Liver (tissue), 8 donors: ENCODE measurements at regions not wholly inside any gene's neighbourhood (a gene's known extent, or its start where the extent isn't known, plus 50 kb on each side); places are given as distances from the start of the nearest gene placed in this dataset.

Experiments used
- DNase-seq: peaks from one replicate; pipeline ENCODE4 v3.0.0-alpha.2; 2017; ENCODE audit warnings: low spot score
- H3K27ac ChIP-seq, 2 donors: one replicate each; pipeline ENCODE4 v1.7.0; 2013; ENCODE audit warnings: inconsistent platforms in 2 of 2, low read length in 2 of 2, control low read depth in 1 of 2, low read depth in 1 of 2, mild to moderate bottlenecking in 1 of 2
- H3K27me3 ChIP-seq, 4 donors: one replicate each; pipeline versions ENCODE4 v1.6.1 to v1.7.0; 2013; ENCODE audit warnings: low read length in 3 of 4, inconsistent platforms in 1 of 4, mild to moderate bottlenecking in 1 of 4, moderate library complexity in 1 of 4; ENCODE audit not compliant: control insufficient read depth in 4 of 4, insufficient read depth in 4 of 4
- H3K36me3 ChIP-seq, 4 donors: one replicate each; pipeline versions ENCODE4 v1.6.1 to v1.7.0; 2013; ENCODE audit warnings: low read length in 3 of 4, mild to moderate bottlenecking in 3 of 4, low read depth in 1 of 4, moderate library complexity in 1 of 4; ENCODE audit not compliant: control insufficient read depth in 4 of 4, insufficient read depth in 3 of 4
- H3K4me1 ChIP-seq, 4 donors: one replicate each; pipeline versions ENCODE4 v1.6.1 to v1.7.0; 2013; ENCODE audit warnings: low read length in 3 of 4, mild to moderate bottlenecking in 3 of 4, moderate library complexity in 1 of 4; ENCODE audit not compliant: control insufficient read depth in 4 of 4, insufficient read depth in 4 of 4
- H3K4me3 ChIP-seq, 3 donors: one replicate each; pipeline versions ENCODE4 v1.6.1 to v1.7.0; 2013; ENCODE audit warnings: low read length in 3 of 3, control low read depth in 1 of 3, low read depth in 1 of 3, mild to moderate bottlenecking in 1 of 3
- H3K9ac ChIP-seq, 2 donors: one replicate each; pipeline ENCODE4 v1.7.0; 2013; ENCODE audit warnings: low read length in 2 of 2, mild to moderate bottlenecking in 2 of 2, moderate library complexity in 2 of 2, control low read depth in 1 of 2, low read depth in 1 of 2
- H3K9me3 ChIP-seq, 4 donors: one replicate each; pipeline versions ENCODE4 v1.6.1 to v1.7.0; 2013; ENCODE audit warnings: low read length in 3 of 4; ENCODE audit not compliant: control insufficient read depth in 4 of 4
- EGR1 ChIP-seq, 2 donors: IDR thresholded peaks; 2 replicates each; pipeline ENCODE4 v1.6.1; 2016 to 2018; ENCODE audit warnings: antibody characterized with exemption in 2 of 2, low read depth in 2 of 2
- FOXA1 ChIP-seq: IDR thresholded peaks from 2 replicates; pipeline ENCODE4 v1.6.1; 2016; ENCODE audit warnings: antibody characterized with exemption
- FOXA2 ChIP-seq: IDR thresholded peaks from 2 replicates; pipeline ENCODE4 v1.6.1; 2016; ENCODE audit warnings: antibody characterized with exemption
- GABPA ChIP-seq, 2 donors: IDR thresholded peaks in 1 of 2; conservative IDR thresholded peaks in 1 of 2; 2 replicates each; pipeline ENCODE4 v1.6.1; 2016; ENCODE audit warnings: antibody characterized with exemption in 2 of 2, mild to moderate bottlenecking in 1 of 2, moderate library complexity in 1 of 2
- HNF4A ChIP-seq, 2 donors: conservative IDR thresholded peaks; 2 replicates each; pipeline ENCODE4 v1.6.1; 2016; ENCODE audit warnings: antibody characterized with exemption in 2 of 2, mild to moderate bottlenecking in 2 of 2
- HNF4G ChIP-seq: IDR thresholded peaks from 2 replicates; pipeline ENCODE4 v1.6.1; 2016; ENCODE audit warnings: antibody characterized with exemption
- JUND ChIP-seq, 2 donors: IDR thresholded peaks; 2 replicates each; pipeline ENCODE4 v1.6.1; 2016; ENCODE audit warnings: antibody characterized with exemption in 2 of 2
- NR2F2 ChIP-seq: IDR thresholded peaks from 2 replicates; pipeline ENCODE4 v1.6.1; 2016; ENCODE audit warnings: antibody characterized with exemption
- RAD21 ChIP-seq, 2 donors: IDR thresholded peaks; 2 replicates each; pipeline ENCODE4 v1.6.1; 2016; ENCODE audit warnings: antibody characterized with exemption in 2 of 2, mild to moderate bottlenecking in 2 of 2
- RXRA ChIP-seq, 2 donors: IDR thresholded peaks; 2 replicates each; pipeline ENCODE4 v1.6.1; 2017 to 2018; ENCODE audit warnings: antibody characterized with exemption in 2 of 2, mild to moderate bottlenecking in 1 of 2
- SP1 ChIP-seq: IDR thresholded peaks from 2 replicates; pipeline ENCODE4 v1.6.1; 2018; ENCODE audit warnings: antibody characterized with exemption, mild to moderate bottlenecking
- TAF1 ChIP-seq: conservative IDR thresholded peaks from 2 replicates; pipeline ENCODE4 v1.6.1; 2016; ENCODE audit warnings: antibody characterized with exemption, mild to moderate bottlenecking
- YY1 ChIP-seq: IDR thresholded peaks from 2 replicates; pipeline ENCODE4 v1.6.1; 2016; ENCODE audit warnings: antibody characterized with exemption, mild to moderate bottlenecking
- WGBS: extraction: QIAGEN DNeasy Blood & Tissue Kit; methylation state at CpG from one replicate; pipeline ENCODE4 v1.1.7; 2013; 5-methylcytosine and 5-hydroxymethylcytosine counted together
- TF ChIP-seq, protein P1 (sequence below): IDR thresholded peaks from 2 replicates; pipeline ENCODE4 v1.6.1; 2016; ENCODE audit warnings: antibody characterized with exemption
- TF ChIP-seq, protein P2 (sequence below): IDR thresholded peaks from 2 replicates; pipeline ENCODE4 v1.6.1; 2016; ENCODE audit warnings: antibody characterized with exemption
- TF ChIP-seq, protein P3 (sequence below): IDR thresholded peaks from 2 replicates; pipeline ENCODE4 v1.6.1; 2016; ENCODE audit warnings: antibody characterized with exemption
- TF ChIP-seq, protein P4 (sequence below): IDR thresholded peaks from 2 replicates; pipeline ENCODE4 v1.6.1; 2016; ENCODE audit warnings: antibody characterized with exemption, mild to moderate bottlenecking
- TF ChIP-seq, protein P5 (sequence below): fragments of 150-350 bp; IDR thresholded peaks from 2 replicates; pipeline ENCODE4 v1.5.1; 2017; ENCODE audit warnings: improper control_type of control experiment, low read depth, low read length; ENCODE audit not compliant: missing input control
- donor health status: healthy.
- donor health status: healthy.
- donor health status: healthy.
- donor health status: healthy.
- donor health status: healthy.

DNA sequence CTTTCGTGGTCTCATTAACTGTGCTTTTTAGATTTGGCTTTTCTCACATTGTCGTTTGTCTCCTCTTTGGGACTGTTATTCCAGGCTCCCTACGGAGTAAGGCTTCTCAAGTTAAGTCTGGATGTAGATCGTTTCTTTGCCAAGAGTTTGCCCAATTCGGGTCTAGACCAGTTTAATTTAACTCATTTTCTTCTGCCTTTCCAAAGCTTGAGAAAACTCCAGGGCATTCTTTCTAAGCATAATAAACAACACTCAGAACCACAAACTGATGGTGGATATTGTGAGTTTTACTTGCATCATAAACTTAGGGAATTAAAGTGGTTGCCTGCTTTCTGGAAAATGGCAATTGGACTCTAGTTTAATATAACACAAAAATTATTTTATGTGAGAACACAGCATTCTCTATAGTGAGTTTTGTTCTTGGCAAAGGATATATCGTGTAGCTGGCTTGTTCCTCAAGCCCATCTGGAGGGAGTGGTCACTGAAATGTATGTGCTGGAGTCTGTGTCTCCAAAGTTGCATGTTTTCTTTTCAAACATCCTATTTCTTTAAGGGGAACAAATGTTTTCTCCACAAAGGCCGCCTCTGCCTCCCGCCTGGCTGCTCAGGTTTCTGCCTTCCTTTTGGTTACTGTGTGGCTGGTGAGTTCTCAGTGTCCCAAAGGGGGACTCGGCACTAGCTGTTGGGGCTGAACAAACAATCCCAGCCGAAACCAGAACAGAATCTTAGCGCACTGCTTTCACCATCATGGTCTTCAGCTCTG, 211.3 kb upstream of the FBN2 start:
- no peak overlapping the region for H3K9ac ChIP-seq
- no peak overlapping the region for H3K4me3 ChIP-seq
- TF ChIP-seq, protein P1, sequence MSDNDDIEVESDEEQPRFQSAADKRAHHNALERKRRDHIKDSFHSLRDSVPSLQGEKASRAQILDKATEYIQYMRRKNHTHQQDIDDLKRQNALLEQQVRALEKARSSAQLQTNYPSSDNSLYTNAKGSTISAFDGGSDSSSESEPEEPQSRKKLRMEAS: no peak
- TF ChIP-seq, protein P2, sequence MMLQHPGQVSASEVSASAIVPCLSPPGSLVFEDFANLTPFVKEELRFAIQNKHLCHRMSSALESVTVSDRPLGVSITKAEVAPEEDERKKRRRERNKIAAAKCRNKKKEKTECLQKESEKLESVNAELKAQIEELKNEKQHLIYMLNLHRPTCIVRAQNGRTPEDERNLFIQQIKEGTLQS: no peak
- TF ChIP-seq JUND (IDR thresholded peaks at IDR 0.05) (no peak), SP1 (no peak), YY1 (no peak), GABPA (IDR thresholded peaks at IDR 0.05 in 1 of 2, conservative IDR thresholded peaks at IDR 0.05 in 1 of 2) (no peak), HNF4G (no peak), FOXA1 (no peak), HNF4A (conservative IDR thresholded peaks at IDR 0.05) (no peak), FOXA2 (no peak), EGR1 (IDR thresholded peaks at IDR 0.05; ENCODE audit: low read depth in 2 of 2) (no peak), RXRA (IDR thresholded peaks at IDR 0.05) (no peak), NR2F2 (no peak), TAF1 (no peak), RAD21 (IDR thresholded peaks at IDR 0.05) (no peak)
- TF ChIP-seq, protein P3, sequence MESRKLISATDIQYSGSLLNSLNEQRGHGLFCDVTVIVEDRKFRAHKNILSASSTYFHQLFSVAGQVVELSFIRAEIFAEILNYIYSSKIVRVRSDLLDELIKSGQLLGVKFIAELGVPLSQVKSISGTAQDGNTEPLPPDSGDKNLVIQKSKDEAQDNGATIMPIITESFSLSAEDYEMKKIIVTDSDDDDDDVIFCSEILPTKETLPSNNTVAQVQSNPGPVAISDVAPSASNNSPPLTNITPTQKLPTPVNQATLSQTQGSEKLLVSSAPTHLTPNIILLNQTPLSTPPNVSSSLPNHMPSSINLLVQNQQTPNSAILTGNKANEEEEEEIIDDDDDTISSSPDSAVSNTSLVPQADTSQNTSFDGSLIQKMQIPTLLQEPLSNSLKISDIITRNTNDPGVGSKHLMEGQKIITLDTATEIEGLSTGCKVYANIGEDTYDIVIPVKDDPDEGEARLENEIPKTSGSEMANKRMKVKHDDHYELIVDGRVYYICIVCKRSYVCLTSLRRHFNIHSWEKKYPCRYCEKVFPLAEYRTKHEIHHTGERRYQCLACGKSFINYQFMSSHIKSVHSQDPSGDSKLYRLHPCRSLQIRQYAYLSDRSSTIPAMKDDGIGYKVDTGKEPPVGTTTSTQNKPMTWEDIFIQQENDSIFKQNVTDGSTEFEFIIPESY: no peak
- TF ChIP-seq, protein P4, sequence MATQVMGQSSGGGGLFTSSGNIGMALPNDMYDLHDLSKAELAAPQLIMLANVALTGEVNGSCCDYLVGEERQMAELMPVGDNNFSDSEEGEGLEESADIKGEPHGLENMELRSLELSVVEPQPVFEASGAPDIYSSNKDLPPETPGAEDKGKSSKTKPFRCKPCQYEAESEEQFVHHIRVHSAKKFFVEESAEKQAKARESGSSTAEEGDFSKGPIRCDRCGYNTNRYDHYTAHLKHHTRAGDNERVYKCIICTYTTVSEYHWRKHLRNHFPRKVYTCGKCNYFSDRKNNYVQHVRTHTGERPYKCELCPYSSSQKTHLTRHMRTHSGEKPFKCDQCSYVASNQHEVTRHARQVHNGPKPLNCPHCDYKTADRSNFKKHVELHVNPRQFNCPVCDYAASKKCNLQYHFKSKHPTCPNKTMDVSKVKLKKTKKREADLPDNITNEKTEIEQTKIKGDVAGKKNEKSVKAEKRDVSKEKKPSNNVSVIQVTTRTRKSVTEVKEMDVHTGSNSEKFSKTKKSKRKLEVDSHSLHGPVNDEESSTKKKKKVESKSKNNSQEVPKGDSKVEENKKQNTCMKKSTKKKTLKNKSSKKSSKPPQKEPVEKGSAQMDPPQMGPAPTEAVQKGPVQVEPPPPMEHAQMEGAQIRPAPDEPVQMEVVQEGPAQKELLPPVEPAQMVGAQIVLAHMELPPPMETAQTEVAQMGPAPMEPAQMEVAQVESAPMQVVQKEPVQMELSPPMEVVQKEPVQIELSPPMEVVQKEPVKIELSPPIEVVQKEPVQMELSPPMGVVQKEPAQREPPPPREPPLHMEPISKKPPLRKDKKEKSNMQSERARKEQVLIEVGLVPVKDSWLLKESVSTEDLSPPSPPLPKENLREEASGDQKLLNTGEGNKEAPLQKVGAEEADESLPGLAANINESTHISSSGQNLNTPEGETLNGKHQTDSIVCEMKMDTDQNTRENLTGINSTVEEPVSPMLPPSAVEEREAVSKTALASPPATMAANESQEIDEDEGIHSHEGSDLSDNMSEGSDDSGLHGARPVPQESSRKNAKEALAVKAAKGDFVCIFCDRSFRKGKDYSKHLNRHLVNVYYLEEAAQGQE: no peak
- TF ChIP-seq, protein P5, sequence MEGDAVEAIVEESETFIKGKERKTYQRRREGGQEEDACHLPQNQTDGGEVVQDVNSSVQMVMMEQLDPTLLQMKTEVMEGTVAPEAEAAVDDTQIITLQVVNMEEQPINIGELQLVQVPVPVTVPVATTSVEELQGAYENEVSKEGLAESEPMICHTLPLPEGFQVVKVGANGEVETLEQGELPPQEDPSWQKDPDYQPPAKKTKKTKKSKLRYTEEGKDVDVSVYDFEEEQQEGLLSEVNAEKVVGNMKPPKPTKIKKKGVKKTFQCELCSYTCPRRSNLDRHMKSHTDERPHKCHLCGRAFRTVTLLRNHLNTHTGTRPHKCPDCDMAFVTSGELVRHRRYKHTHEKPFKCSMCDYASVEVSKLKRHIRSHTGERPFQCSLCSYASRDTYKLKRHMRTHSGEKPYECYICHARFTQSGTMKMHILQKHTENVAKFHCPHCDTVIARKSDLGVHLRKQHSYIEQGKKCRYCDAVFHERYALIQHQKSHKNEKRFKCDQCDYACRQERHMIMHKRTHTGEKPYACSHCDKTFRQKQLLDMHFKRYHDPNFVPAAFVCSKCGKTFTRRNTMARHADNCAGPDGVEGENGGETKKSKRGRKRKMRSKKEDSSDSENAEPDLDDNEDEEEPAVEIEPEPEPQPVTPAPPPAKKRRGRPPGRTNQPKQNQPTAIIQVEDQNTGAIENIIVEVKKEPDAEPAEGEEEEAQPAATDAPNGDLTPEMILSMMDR: no peak
- H3K27me3 ChIP-seq: peaks cover 0 to 2% (median 0%) of the 10 kb centered on the region in 4 donors
- no peaks in the 10 kb centered on the region for H3K4me1 ChIP-seq
- no peak overlapping the region for H3K27ac ChIP-seq
- DNase-seq: no peak
- no peaks in the 10 kb centered on the region for H3K36me3 ChIP-seq
- no peaks in the 10 kb centered on the region for H3K9me3 ChIP-seq
- 45% methylated on average over 11 of the region's 11 CpGs for WGBS
